H9 (cell line): ENCODE measurements at regions not wholly inside any gene's neighbourhood (a gene's known extent, or its start where the extent isn't known, plus 50 kb on each side); places are given as distances from the start of the nearest gene placed in this dataset.
A peak's percentile ranks its signal among the peaks of the same experiment; 100 is the strongest.

Source experiments
- DNase-seq: peaks from one replicate; pipeline ENCODE4 v3.0.0-alpha.2; 2017
- H2AFZ ChIP-seq: one replicate; pipeline ENCODE4 v1.6.1; 2013; ENCODE audit warnings: mild to moderate bottlenecking, low read length, control low read depth, moderate library complexity
- H2AK5ac ChIP-seq: 2 replicates; pipeline ENCODE4 v1.6.1; 2013; ENCODE audit warnings: low read length, control low read depth, mixed read lengths; ENCODE audit not compliant: insufficient read length
- H2BK120ac ChIP-seq: one replicate; pipeline ENCODE4 v1.6.1; 2013; ENCODE audit warnings: low read depth, mild to moderate bottlenecking, low read length, control low read depth, inconsistent platforms; ENCODE audit not compliant: poor library complexity, severe bottlenecking
- H2BK12ac ChIP-seq: 2 replicates; pipeline ENCODE4 v1.6.1; 2013; ENCODE audit warnings: low read length, control low read depth, mixed read lengths, low read depth; ENCODE audit not compliant: insufficient read length
- H2BK15ac ChIP-seq: 2 replicates; pipeline ENCODE4 v1.6.1; 2013; ENCODE audit warnings: low read depth, low read length, control low read depth
- H2BK20ac ChIP-seq: one replicate; pipeline ENCODE4 v1.6.1; 2013; ENCODE audit warnings: low read depth, mild to moderate bottlenecking, low read length, control low read depth, inconsistent platforms; ENCODE audit not compliant: poor library complexity, severe bottlenecking
- H2BK5ac ChIP-seq: 2 replicates; pipeline ENCODE4 v1.6.1; 2013; ENCODE audit warnings: low read length, control low read depth, mixed read lengths; ENCODE audit not compliant: insufficient read length
- H3K14ac ChIP-seq: 2 replicates; pipeline ENCODE4 v1.6.1; 2013; ENCODE audit warnings: low read length, control low read depth; ENCODE audit not compliant: insufficient read depth
- H3K18ac ChIP-seq: 2 replicates; pipeline ENCODE4 v1.6.1; 2013; ENCODE audit warnings: low read depth, mild to moderate bottlenecking, mixed read lengths, low read length, control low read depth; ENCODE audit not compliant: insufficient read length
- H3K23ac ChIP-seq: 2 replicates; pipeline ENCODE4 v1.6.1; 2013; ENCODE audit warnings: low read length, control low read depth, mixed read lengths, low read depth; ENCODE audit not compliant: insufficient read length
- H3K23me2 ChIP-seq: 2 replicates; pipeline ENCODE4 v1.6.1; 2013; ENCODE audit warnings: low read depth, mild to moderate bottlenecking, mixed read lengths, low read length, control low read depth; ENCODE audit not compliant: insufficient read length, poor library complexity, severe bottlenecking
- H3K27ac ChIP-seq: 2 replicates; pipeline ENCODE4 v1.5.1; 2013; ENCODE audit warnings: low read length, control low read depth, mixed read lengths, low read depth; ENCODE audit not compliant: insufficient read length
- H3K27me3 ChIP-seq: 2 replicates; pipeline ENCODE4 v1.6.1; 2013; ENCODE audit warnings: low read length, control low read depth, inconsistent platforms; ENCODE audit not compliant: insufficient read depth
- H3K4ac ChIP-seq: 2 replicates; pipeline ENCODE4 v1.6.1; 2013; ENCODE audit warnings: low read depth, mild to moderate bottlenecking, control low read depth, inconsistent platforms, low read length, moderate library complexity
- H3K4me1 ChIP-seq: 2 replicates; pipeline ENCODE4 v1.6.1; 2013; ENCODE audit warnings: low read length, control low read depth, inconsistent platforms; ENCODE audit not compliant: insufficient read depth
- H3K4me2 ChIP-seq: 2 replicates; pipeline ENCODE4 v1.6.1; 2013; ENCODE audit warnings: low read length, control low read depth, mixed read lengths; ENCODE audit not compliant: insufficient read length, insufficient read depth
- H3K56ac ChIP-seq: 2 replicates; pipeline ENCODE4 v1.6.1; 2013; ENCODE audit warnings: low read depth, mild to moderate bottlenecking, mixed read lengths, low read length, control low read depth; ENCODE audit not compliant: insufficient read length
- H3K79me1 ChIP-seq: 2 replicates; pipeline ENCODE4 v1.6.1; 2013; ENCODE audit warnings: low read depth, mild to moderate bottlenecking, moderate library complexity, low read length, control low read depth, inconsistent platforms; ENCODE audit not compliant: insufficient read depth, poor library complexity, severe bottlenecking
- H3K79me2 ChIP-seq: 2 replicates; pipeline ENCODE4 v1.6.1; 2013; ENCODE audit warnings: low read length, control low read depth, inconsistent platforms; ENCODE audit not compliant: insufficient read depth
- H3K9ac ChIP-seq: 2 replicates; pipeline ENCODE4 v1.6.1; 2013; ENCODE audit warnings: low read length, control low read depth, mixed read lengths; ENCODE audit not compliant: insufficient read length; ENCODE audit errors: extremely low read depth
- H3K9me3 ChIP-seq: one replicate; pipeline ENCODE4 v1.6.1; 2013; ENCODE audit warnings: low read depth, low read length, inconsistent platforms; ENCODE audit not compliant: control insufficient read depth
- H3T11ph ChIP-seq: one replicate; pipeline ENCODE4 v1.6.1; 2013; ENCODE audit warnings: mild to moderate bottlenecking, low read length, control low read depth, inconsistent platforms
- H4K20me1 ChIP-seq: one replicate; pipeline ENCODE4 v1.6.1; 2013; ENCODE audit not compliant: control insufficient read depth, insufficient read length, insufficient read depth
- H4K5ac ChIP-seq: 2 replicates; pipeline ENCODE4 v1.6.1; 2013; ENCODE audit warnings: low read depth, mild to moderate bottlenecking, mixed read lengths, low read length, control low read depth; ENCODE audit not compliant: insufficient read length
- H4K8ac ChIP-seq: replicated peaks from 2 replicates; pipeline ENCODE4 v1.6.1; 2013; ENCODE audit warnings: low read length, control low read depth, mixed read lengths, low read depth; ENCODE audit not compliant: insufficient read length
- H4K91ac ChIP-seq: 2 replicates; pipeline ENCODE4 v1.6.1; 2013; ENCODE audit warnings: low read depth, mild to moderate bottlenecking, moderate library complexity, mixed read lengths, low read length, control low read depth; ENCODE audit not compliant: insufficient read length
- H3K27ac Mint-ChIP-seq, 3 experiments: 2 replicates in 2 of 3; 3 replicates in 1 of 3; pipeline ENCODE4 v1.8.0; 2020 to 2021; ENCODE audit warnings: mixed read lengths in 3 of 3, mild to moderate bottlenecking in 1 of 3, moderate library complexity in 1 of 3
- H3K27me3 Mint-ChIP-seq: 2 replicates; pipeline ENCODE4 v1.8.0; 2021; ENCODE audit warnings: low read depth, mild to moderate bottlenecking, moderate library complexity, mixed read lengths
- H3K36me3 Mint-ChIP-seq, 3 experiments: 2 replicates in 2 of 3; 3 replicates in 1 of 3; pipeline ENCODE4 v1.8.0; 2020 to 2021; ENCODE audit warnings: low read depth in 3 of 3, mixed read lengths in 3 of 3; ENCODE audit not compliant: insufficient read depth in 1 of 3
- H3K4me1 Mint-ChIP-seq, 2 experiments: 2 replicates each; pipeline ENCODE4 v1.8.0; 2020; ENCODE audit warnings: mixed read lengths in 2 of 2
- H3K4me3 Mint-ChIP-seq, 2 experiments: 2 replicates in 1 of 2; 3 replicates in 1 of 2; pipeline ENCODE4 v1.8.0; 2020 to 2021; ENCODE audit warnings: mild to moderate bottlenecking in 2 of 2, mixed read lengths in 2 of 2, moderate library complexity in 1 of 2
- H3K9me3 Mint-ChIP-seq, 2 experiments: 2 replicates in 1 of 2; 3 replicates in 1 of 2; pipeline ENCODE4 v1.8.0; 2020; ENCODE audit warnings: mild to moderate bottlenecking in 2 of 2, mixed read lengths in 2 of 2, moderate library complexity in 1 of 2
- CTCF ChIP-seq: fragments of 200-600 bp; sonication (generic); conservative IDR thresholded peaks from 3 replicates; pipeline ENCODE4 v1.8.0; 2021; ENCODE audit warnings: antibody characterized with exemption, mild to moderate bottlenecking
- WGBS: extraction: QIAGEN DNeasy Blood & Tissue Kit; methylation state at CpG from one replicate; pipeline ENCODE4 v1.1.7; 2013; ENCODE audit warnings: missing lambda C conversion rate, low lambda C conversion rate, mixed read lengths; ENCODE audit not compliant: insufficient read length; ENCODE audit errors: extremely low coverage; 5-methylcytosine and 5-hydroxymethylcytosine counted together

GRCh38 chr1:14148526-14148925 lies 448.5 kb downstream of the PRDM2 start:
- H3K36me3 Mint-ChIP-seq: peaks cover 0 to 8% (median 3%) of the 10 kb centered on the region in 3 experiments; a peak in 3 of 7 replicates
- Histone ChIP-seq H2AK5ac (no peak overlapping the region), H2BK15ac (no peak overlapping the region), H3T11ph (no peak overlapping the region), H3K79me1 (no peaks in the 10 kb centered on the region), H2BK5ac (no peak overlapping the region), H3K27me3 (no peaks in the 10 kb centered on the region), H2BK12ac (no peak overlapping the region), H3K14ac (no peak overlapping the region), H3K4me2 (no peak overlapping the region), H3K56ac (no peak overlapping the region), H3K79me2 (no peaks in the 10 kb centered on the region), H2BK20ac (no peak overlapping the region), H3K18ac (no peak overlapping the region), H4K8ac (no peak overlapping the region), H4K20me1 (no peaks in the 10 kb centered on the region), H3K9me3 (no peaks in the 10 kb centered on the region), H3K27ac (no peak overlapping the region), H2BK120ac (no peak overlapping the region), H3K4ac (no peak overlapping the region), H3K23ac (no peak overlapping the region), H3K4me1 (no peaks in the 10 kb centered on the region), H4K91ac (no peak overlapping the region), H3K23me2 (no peaks in the 10 kb centered on the region), H4K5ac (no peak overlapping the region), H3K9ac (no peak overlapping the region), H2AFZ (no peak overlapping the region)
- TF ChIP-seq CTCF: no peak
- peaks cover 9 to 11% of the 10 kb centered on the region in 2 experiments for H3K4me1 Mint-ChIP-seq
- WGBS: no CpG with 5 or more reads among the region's 2 CpGs
- no peaks in the 10 kb centered on the region for H3K27me3 Mint-ChIP-seq
- no peak for DNase-seq
- 0 out of 7 replicates have a peak overlapping the region, but pooled peaks of 1 of the 3 experiments have one; percentile 8 for H3K27ac Mint-ChIP-seq
- H3K4me3 Mint-ChIP-seq: no peak overlapping the region
- no peaks in the 10 kb centered on the region; a peak in 1 of 5 replicates for H3K9me3 Mint-ChIP-seq
